Endothelial cell of umbilical vein (primary cell): ENCODE measurements at regions not wholly inside any gene's neighbourhood (a gene's known extent, or its start where the extent isn't known, plus 50 kb on each side); places are given as distances from the start of the nearest gene placed in this dataset.

Experiments
- BruUV-seq: library from RNA; stranded (reverse); fragments of 400-500 nt; replicated peaks from 2 replicates; lab custom pipeline; 2021; lab: Mats Ljungman, UMichigan
- CTCF ChIA-PET: fragments of 300-600, 350-600 bp; sonication (Branson Sonifier 250); formaldehyde crosslinking; loops from one replicate; lab custom pipeline; 2021; ENCODE audit warnings: antibody characterized with exemption, inconsistent platforms; lab: Charles Lee
- POLR2A ChIA-PET: fragments of 300-600, 350-600 bp; sonication (Branson Sonifier 250); formaldehyde crosslinking; loops from one replicate; lab custom pipeline; 2021; ENCODE audit warnings: antibody characterized with exemption, inconsistent platforms; lab: Charles Lee
- DNase-seq: peaks from one replicate; pipeline ENCODE4 v3.0.0-alpha.2; 2011; ENCODE audit warnings: low read depth, low spot score
- FAIRE-seq: peaks from 2 replicates; lab custom pipeline; 2011; peaks lifted over from hg19 to GRCh38; lab: Jason Lieb, UNC
- H2AFZ ChIP-seq: 2 replicates; pipeline ENCODE4 v1.6.0; 2012; ENCODE audit warnings: low read depth, low read length, control low read depth, inconsistent platforms
- H3K27ac ChIP-seq: 2 replicates; pipeline ENCODE4 v1.5.1; 2011; ENCODE audit warnings: low read depth, mild to moderate bottlenecking, control low read depth, low read length, moderate library complexity; ENCODE audit not compliant: insufficient read depth
- H3K27me3 ChIP-seq, 2 experiments: 2 replicates each; pipeline versions ENCODE4 v1.6.0 to v1.6.1; 2011; ENCODE audit warnings: low read length in 2 of 2, mixed read lengths in 1 of 2; ENCODE audit not compliant: control insufficient read depth in 2 of 2, insufficient read depth in 2 of 2
- H3K36me3 ChIP-seq, 2 experiments: 2 replicates in 1 of 2; 3 replicates in 1 of 2; pipeline ENCODE4 v1.5.1; 2011; ENCODE audit warnings: low read length in 2 of 2, mild to moderate bottlenecking in 1 of 2, moderate library complexity in 1 of 2; ENCODE audit not compliant: control insufficient read depth in 2 of 2, insufficient read depth in 2 of 2; ENCODE audit errors: extremely low read depth in 1 of 2
- H3K4me1 ChIP-seq: 3 replicates; pipeline ENCODE4 v1.5.1; 2011; ENCODE audit warnings: mild to moderate bottlenecking, low read length; ENCODE audit not compliant: control insufficient read depth, insufficient read depth; ENCODE audit errors: extremely low read depth
- H3K4me2 ChIP-seq: 2 replicates; pipeline ENCODE4 v1.6.1; 2011; ENCODE audit warnings: low read length, control low read depth, mixed read lengths; ENCODE audit not compliant: insufficient read depth
- H3K4me3 ChIP-seq, 3 experiments: fragments of 200-600 bp in 1 of 3; sonication (generic), shearing (Covaris generic) in 1 of 3; replicated peaks in 1 of 3; 2 replicates each; pipeline ENCODE4 v1.5.1; 2011 to 2016; ENCODE audit warnings: control low read depth in 3 of 3, low read length in 3 of 3, mild to moderate bottlenecking in 2 of 3, inconsistent platforms in 1 of 3, low read depth in 1 of 3, moderate library complexity in 1 of 3; ENCODE audit not compliant: insufficient read depth in 1 of 3
- H3K79me2 ChIP-seq: 2 replicates; pipeline ENCODE4 v1.6.0; 2012; ENCODE audit warnings: low read length, inconsistent platforms; ENCODE audit not compliant: control insufficient read depth, insufficient read depth
- H3K9ac ChIP-seq: replicated peaks from 2 replicates; pipeline ENCODE3; 2011; ENCODE audit warnings: low read length, control low read depth; ENCODE audit not compliant: insufficient read depth; ENCODE audit errors: extremely low read depth
- H3K9me1 ChIP-seq: replicated peaks from 3 replicates; pipeline ENCODE4 v1.6.0; 2011; ENCODE audit warnings: mild to moderate bottlenecking, low read length; ENCODE audit not compliant: control insufficient read depth, insufficient read depth; ENCODE audit errors: extremely low read depth
- H3K9me3 ChIP-seq: replicated peaks from 2 replicates; pipeline ENCODE4 v1.5.1; 2012; ENCODE audit warnings: low read length, inconsistent platforms; ENCODE audit not compliant: control insufficient read depth, insufficient read depth
- H4K20me1 ChIP-seq: replicated peaks from 2 replicates; pipeline ENCODE3; 2011; ENCODE audit warnings: mild to moderate bottlenecking, low read length; ENCODE audit not compliant: control insufficient read depth, insufficient read depth; ENCODE audit errors: extremely low read depth
- EZH2 ChIP-seq: IDR thresholded peaks from 2 replicates; pipeline ENCODE4 v1.6.1; 2012; ENCODE audit warnings: borderline replicate concordance, low read depth, mild to moderate bottlenecking, moderate library complexity, low read length, inconsistent platforms; ENCODE audit not compliant: severe bottlenecking
- FOS ChIP-seq: IDR thresholded peaks from 2 replicates; pipeline ENCODE4 v1.6.1; 2011; ENCODE audit warnings: mild to moderate bottlenecking, low read length, moderate library complexity, borderline replicate concordance; ENCODE audit not compliant: insufficient read depth
- GATA2 ChIP-seq: IDR thresholded peaks from 2 replicates; pipeline ENCODE4 v1.7.0; 2011; ENCODE audit warnings: low read depth, mild to moderate bottlenecking, moderate library complexity, mixed read lengths, low read length; ENCODE audit not compliant: insufficient read length, insufficient read depth
- JUN ChIP-seq: IDR thresholded peaks from 2 replicates; pipeline ENCODE4 v1.6.1; 2011; ENCODE audit warnings: borderline replicate concordance, low read depth; ENCODE audit not compliant: insufficient read length, insufficient read depth
- MYC ChIP-seq: IDR thresholded peaks from one replicate; pipeline ENCODE4 v1.6.1; 2011; ENCODE audit warnings: mild to moderate bottlenecking, low read depth, low read length
- POLR2A ChIP-seq: IDR thresholded peaks from 2 replicates; pipeline ENCODE4 v1.6.1; 2012; ENCODE audit warnings: low read depth, mild to moderate bottlenecking, control low read depth, low read length
- POLR2AphosphoS5 ChIP-seq: IDR thresholded peaks from 2 replicates; pipeline ENCODE4 v1.6.1; 2012; ENCODE audit warnings: low read depth, mild to moderate bottlenecking, control low read depth, low read length, moderate library complexity; ENCODE audit not compliant: insufficient read depth
- dilution Hi-C: fragments of 300-500 bp; cut with MboI; formaldehyde crosslinking; loops from one replicate; pipeline ENCODE4 v1.15.0; 2019; ENCODE audit warnings: low sequenced_read_pairs; ENCODE audit not compliant: extremely low pct_ligation_motif_present
- intact Hi-C: fragments of 100-400 bp; cut with micrococcal nuclease; formaldehyde crosslinking; loops from one replicate; pipeline ENCODE4 v1.10.0; 2022
- TF ChIP-seq, protein P1 (sequence below), 2 donors: IDR thresholded peaks; 1 replicate in 1 of 2; 2 replicates in 1 of 2; pipeline ENCODE4 v1.5.1; 2011; ENCODE audit warnings: low read length in 2 of 2, mild to moderate bottlenecking in 2 of 2, moderate library complexity in 2 of 2, control low read depth in 1 of 2, inconsistent platforms in 1 of 2, low read depth in 1 of 2; ENCODE audit not compliant: insufficient read depth in 1 of 2; ENCODE audit errors: extremely low read depth in 1 of 2
- TF ChIP-seq, protein P2 (sequence below): IDR thresholded peaks from 2 replicates; pipeline ENCODE4 v1.6.1; 2011; ENCODE audit not compliant: insufficient read depth, insufficient read length

DNA sequence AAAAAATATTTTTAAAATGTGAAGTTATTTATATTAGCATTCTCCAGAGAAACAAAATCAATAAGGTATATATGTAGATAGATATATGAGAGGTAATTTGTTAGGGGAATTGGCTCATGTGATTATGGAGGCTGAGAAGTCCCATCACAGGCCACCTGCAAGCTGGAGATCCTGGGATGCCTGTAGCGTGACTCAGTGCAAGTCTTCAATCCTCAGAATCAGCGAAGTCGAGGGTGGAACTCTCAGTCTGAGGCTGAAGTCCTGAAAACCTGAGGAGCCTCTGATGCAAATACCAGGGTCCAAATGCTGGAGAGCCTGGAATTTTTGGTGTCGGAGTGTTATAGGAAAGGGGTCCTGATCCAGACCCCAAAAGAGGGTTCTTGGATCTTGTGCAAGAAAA lies 658.5 kb downstream of the USP25 start:
- intact Hi-C loops (no loop called here), dilution Hi-C loops (no loop called here)
- no peak overlapping the region for H3K4me3 ChIP-seq
- no peak overlapping the region for H2AFZ ChIP-seq
- no peak overlapping the region for H3K27ac ChIP-seq
- TF ChIP-seq EZH2: no peak
- no peak for TF ChIP-seq POLR2A
- no peak for TF ChIP-seq MYC
- TF ChIP-seq, protein P1, sequence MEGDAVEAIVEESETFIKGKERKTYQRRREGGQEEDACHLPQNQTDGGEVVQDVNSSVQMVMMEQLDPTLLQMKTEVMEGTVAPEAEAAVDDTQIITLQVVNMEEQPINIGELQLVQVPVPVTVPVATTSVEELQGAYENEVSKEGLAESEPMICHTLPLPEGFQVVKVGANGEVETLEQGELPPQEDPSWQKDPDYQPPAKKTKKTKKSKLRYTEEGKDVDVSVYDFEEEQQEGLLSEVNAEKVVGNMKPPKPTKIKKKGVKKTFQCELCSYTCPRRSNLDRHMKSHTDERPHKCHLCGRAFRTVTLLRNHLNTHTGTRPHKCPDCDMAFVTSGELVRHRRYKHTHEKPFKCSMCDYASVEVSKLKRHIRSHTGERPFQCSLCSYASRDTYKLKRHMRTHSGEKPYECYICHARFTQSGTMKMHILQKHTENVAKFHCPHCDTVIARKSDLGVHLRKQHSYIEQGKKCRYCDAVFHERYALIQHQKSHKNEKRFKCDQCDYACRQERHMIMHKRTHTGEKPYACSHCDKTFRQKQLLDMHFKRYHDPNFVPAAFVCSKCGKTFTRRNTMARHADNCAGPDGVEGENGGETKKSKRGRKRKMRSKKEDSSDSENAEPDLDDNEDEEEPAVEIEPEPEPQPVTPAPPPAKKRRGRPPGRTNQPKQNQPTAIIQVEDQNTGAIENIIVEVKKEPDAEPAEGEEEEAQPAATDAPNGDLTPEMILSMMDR (IDR thresholded peaks at IDR 0.05; ENCODE audit: extremely low read depth in 1 of 2, insufficient read depth in 1 of 2, low read depth in 1 of 2, low read length in 2 of 2): no peak
- no peak for TF ChIP-seq FOS
- TF ChIP-seq GATA2: no peak
- TF ChIP-seq, protein P2, sequence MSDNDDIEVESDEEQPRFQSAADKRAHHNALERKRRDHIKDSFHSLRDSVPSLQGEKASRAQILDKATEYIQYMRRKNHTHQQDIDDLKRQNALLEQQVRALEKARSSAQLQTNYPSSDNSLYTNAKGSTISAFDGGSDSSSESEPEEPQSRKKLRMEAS: no peak
- TF ChIP-seq POLR2AphosphoS5: no peak
- TF ChIP-seq JUN: no peak
- H3K4me2 ChIP-seq: no peak overlapping the region
- DNase-seq (no peak), FAIRE-seq (no peak)
- no peaks in the 10 kb centered on the region for H3K9me3 ChIP-seq
- H3K36me3 ChIP-seq: no peaks in the 10 kb centered on the region
- no peaks in the 10 kb centered on the region for H3K4me1 ChIP-seq
- ChIA-PET POLR2A (no interaction called here), CTCF (interaction anchor here (0.8 kb wide), 1 partner anchor 18 kb away, joined by 3 read pairs; no protein-coding TSS in a partner anchor)
- no peaks in the 10 kb centered on the region for H4K20me1 ChIP-seq
- H3K27me3 ChIP-seq: no peaks in the 10 kb centered on the region
- no peaks in the 10 kb centered on the region for H3K9me1 ChIP-seq
- no TSS peak for BruUV-seq
- H3K79me2 ChIP-seq: no peaks in the 10 kb centered on the region
- no peak overlapping the region for H3K9ac ChIP-seq
